ENCODE measurements at regions not wholly inside any gene's neighbourhood (a gene's known extent, or its start where the extent isn't known, plus 50 kb on each side); places are given as distances from the start of the nearest gene placed in this dataset.

- no peaks in the 10 kb centered on the region for H3K79me2 ChIP-seq (replicated peaks; ENCODE audit: insufficient read depth, low read length)
Measured at GRCh38 chr14:34190717-34191116, 239.8 kb upstream of the EGLN3 start.

GRCh38 chr14:34189866-34190265 lies 239.0 kb upstream of the EGLN3 start:
- Histone ChIP-seq H3K4me3 (ENCODE audit: low read length) (no peak overlapping the region), H3K79me2 (replicated peaks; ENCODE audit: insufficient read depth, low read length) (no peaks in the 10 kb centered on the region), H4K20me1 (ENCODE audit: insufficient read depth) (no peaks in the 10 kb centered on the region), H3K9ac (ENCODE audit: low read length) (no peak overlapping the region), H3K27me3 (ENCODE audit: insufficient read depth, low read depth, low read length) (no peaks in the 10 kb centered on the region), H3K9me2 (ENCODE audit: insufficient read depth, low read length) (no peaks in the 10 kb centered on the region), H3K36me3 (ENCODE audit: insufficient read depth, low read length) (no peaks in the 10 kb centered on the region), H3F3A (ENCODE audit: insufficient read depth, low read length, poor library complexity, severe bottlenecking) (no peaks in the 10 kb centered on the region), H3K4me2 (ENCODE audit: low read length) (no peak overlapping the region), H3K27ac (ENCODE audit: low read length) (no peak overlapping the region), H2AFZ (ENCODE audit: low read depth, low read length) (no peak overlapping the region), H3K9me3 (ENCODE audit: low read length) (no peaks in the 10 kb centered on the region)
- no peak for TF ChIP-seq POLR2AphosphoS5 (IDR thresholded peaks at IDR 0.05)
- no peak for TF ChIP-seq MXI1 (conservative IDR thresholded peaks at IDR 0.05; ENCODE audit: poor library complexity, severe bottlenecking)
- no peak for TF ChIP-seq REST (IDR thresholded peaks at IDR 0.05; ENCODE audit: borderline replicate concordance)

More at GRCh38 chr14:34190717-34191116, 239.8 kb upstream of the EGLN3 start:
- Histone ChIP-seq H3K27me3 (ENCODE audit: insufficient read depth, low read depth, low read length) (no peaks in the 10 kb centered on the region), H3K4me2 (ENCODE audit: low read length) (no peak overlapping the region), H2AFZ (ENCODE audit: low read depth, low read length) (no peak overlapping the region), H3F3A (ENCODE audit: insufficient read depth, low read length, poor library complexity, severe bottlenecking) (no peaks in the 10 kb centered on the region), H3K4me3 (ENCODE audit: low read length) (no peak overlapping the region), H3K9me3 (ENCODE audit: low read length) (no peaks in the 10 kb centered on the region), H3K9me2 (ENCODE audit: insufficient read depth, low read length) (no peaks in the 10 kb centered on the region), H4K20me1 (ENCODE audit: insufficient read depth) (no peaks in the 10 kb centered on the region), H3K9ac (ENCODE audit: low read length) (no peak overlapping the region), H3K36me3 (ENCODE audit: insufficient read depth, low read length) (no peaks in the 10 kb centered on the region), H3K27ac (ENCODE audit: low read length) (no peak overlapping the region)
- TF ChIP-seq RAD21 (conservative IDR thresholded peaks at IDR 0.05) (no peak), MXI1 (conservative IDR thresholded peaks at IDR 0.05; ENCODE audit: poor library complexity, severe bottlenecking) (no peak), TAF1 (IDR thresholded peaks at IDR 0.05; ENCODE audit: low read depth) (no peak), EZH2 (IDR thresholded peaks at IDR 0.05; ENCODE audit: borderline replicate concordance, insufficient read depth, low read length, poor library complexity, severe bottlenecking) (no peak), POLR2AphosphoS5 (IDR thresholded peaks at IDR 0.05) (no peak), EP300 (conservative IDR thresholded peaks at IDR 0.05; ENCODE audit: poor library complexity, severe bottlenecking) (no peak), REST (IDR thresholded peaks at IDR 0.05; ENCODE audit: borderline replicate concordance) (no peak), SMC3 (conservative IDR thresholded peaks at IDR 0.05; ENCODE audit: poor library complexity) (no peak)
- TF ChIP-seq, protein P1, sequence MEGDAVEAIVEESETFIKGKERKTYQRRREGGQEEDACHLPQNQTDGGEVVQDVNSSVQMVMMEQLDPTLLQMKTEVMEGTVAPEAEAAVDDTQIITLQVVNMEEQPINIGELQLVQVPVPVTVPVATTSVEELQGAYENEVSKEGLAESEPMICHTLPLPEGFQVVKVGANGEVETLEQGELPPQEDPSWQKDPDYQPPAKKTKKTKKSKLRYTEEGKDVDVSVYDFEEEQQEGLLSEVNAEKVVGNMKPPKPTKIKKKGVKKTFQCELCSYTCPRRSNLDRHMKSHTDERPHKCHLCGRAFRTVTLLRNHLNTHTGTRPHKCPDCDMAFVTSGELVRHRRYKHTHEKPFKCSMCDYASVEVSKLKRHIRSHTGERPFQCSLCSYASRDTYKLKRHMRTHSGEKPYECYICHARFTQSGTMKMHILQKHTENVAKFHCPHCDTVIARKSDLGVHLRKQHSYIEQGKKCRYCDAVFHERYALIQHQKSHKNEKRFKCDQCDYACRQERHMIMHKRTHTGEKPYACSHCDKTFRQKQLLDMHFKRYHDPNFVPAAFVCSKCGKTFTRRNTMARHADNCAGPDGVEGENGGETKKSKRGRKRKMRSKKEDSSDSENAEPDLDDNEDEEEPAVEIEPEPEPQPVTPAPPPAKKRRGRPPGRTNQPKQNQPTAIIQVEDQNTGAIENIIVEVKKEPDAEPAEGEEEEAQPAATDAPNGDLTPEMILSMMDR (IDR thresholded peaks at IDR 0.05; ENCODE audit: poor library complexity, severe bottlenecking), result no peak
